HepG2 (cell line): ENCODE measurements at regions not wholly inside any gene's neighbourhood (a gene's known extent, or its start where the extent isn't known, plus 50 kb on each side); places are given as distances from the start of the nearest gene placed in this dataset.
A peak's percentile ranks its signal among the peaks of the same experiment; 100 is the strongest.

Source experiments
- ATAC-seq: fragments of 200-7000 bp; cut with Tn5 transposase; 3 replicates; pipeline ENCODE4 v1.9.1; 2020; ENCODE audit warnings: mild to moderate bottlenecking, moderate library complexity
- BruUV-seq: library from RNA; stranded (reverse); fragments of 400-500 nt; replicated peaks from 2 replicates; lab custom pipeline; 2021; lab: Mats Ljungman, UMichigan
- CTCF ChIA-PET: fragments of 300-600 bp; formaldehyde crosslinking; extraction: SDS; loops from one replicate; lab custom pipeline; 2021; ENCODE audit warnings: low total read pairs, inconsistent platforms, low intra/inter-chr PET ratio; lab: Yijun Ruan, JAX
- POLR2A ChIA-PET: fragments of 350-600 bp; sonication (Branson Sonifier 250); formaldehyde crosslinking; loops from one replicate; lab custom pipeline; 2020; ENCODE audit warnings: antibody characterized with exemption, inconsistent platforms; lab: Yijun Ruan, JAX
- DNase-seq: peaks from one replicate; pipeline ENCODE4 v3.0.0-alpha.2; 2015; ENCODE audit warnings: low spot score
- FAIRE-seq: peaks from 3 replicates; lab custom pipeline; 2011; peaks lifted over from hg19 to GRCh38; lab: Jason Lieb, UNC
- H2AFZ ChIP-seq: one replicate; pipeline ENCODE4 v1.6.1; 2011; ENCODE audit warnings: low read length, inconsistent platforms
- H3K27ac ChIP-seq: fragments of 300-600 bp; 3 replicates; pipeline ENCODE4 v1.8.0; 2011; ENCODE audit warnings: mixed run types, mild to moderate bottlenecking, mixed read lengths, low read length, inconsistent platforms; ENCODE audit not compliant: insufficient read depth; ENCODE audit errors: extremely low read length
- H3K27me3 ChIP-seq, 2 experiments: fragments of 200-600 bp in 1 of 2; 2 replicates in 1 of 2; 3 replicates in 1 of 2; pipeline versions ENCODE4 v1.6.0 to v1.8.0; 2011; ENCODE audit warnings: low read length in 2 of 2, mild to moderate bottlenecking in 2 of 2, moderate library complexity in 2 of 2, inconsistent platforms in 1 of 2; ENCODE audit not compliant: insufficient read depth in 2 of 2, control insufficient read depth in 1 of 2
- H3K36me3 ChIP-seq, 2 experiments: fragments of 200-600 bp in 1 of 2; replicated peaks in 1 of 2; 2 replicates in 1 of 2; 3 replicates in 1 of 2; pipeline versions ENCODE4 v1.5.1 to v1.8.0; 2011; ENCODE audit warnings: low read length in 2 of 2, inconsistent platforms in 1 of 2; ENCODE audit not compliant: insufficient read depth in 2 of 2, control insufficient read depth in 1 of 2
- H3K4me1 ChIP-seq: 2 replicates; pipeline ENCODE4 v1.5.1; 2012; ENCODE audit warnings: low read length, inconsistent platforms; ENCODE audit not compliant: insufficient read depth
- H3K4me2 ChIP-seq: 2 replicates; pipeline ENCODE4 v1.6.0; 2011; ENCODE audit warnings: low read depth, low read length, inconsistent platforms
- H3K4me3 ChIP-seq, 3 experiments: fragments of 200-600 bp in 1 of 3; sonication (generic), shearing (Covaris generic) in 1 of 3; replicated peaks in 1 of 3; 2 replicates each; pipeline ENCODE4 v1.5.1; 2011 to 2016; ENCODE audit warnings: low read length in 3 of 3, inconsistent platforms in 2 of 3, low read depth in 2 of 3, mild to moderate bottlenecking in 2 of 3, control low read depth in 1 of 3, mixed read lengths in 1 of 3; ENCODE audit not compliant: insufficient read depth in 1 of 3
- H3K79me2 ChIP-seq: one replicate; pipeline ENCODE4 v1.6.1; 2011; ENCODE audit warnings: low read length, inconsistent platforms; ENCODE audit not compliant: insufficient read depth
- H3K9ac ChIP-seq: 2 replicates; pipeline ENCODE4 v1.6.0; 2011; ENCODE audit warnings: mild to moderate bottlenecking, low read depth, low read length, inconsistent platforms; ENCODE audit not compliant: insufficient read depth
- H3K9me3 ChIP-seq: 2 replicates; pipeline ENCODE4 v1.5.1; 2012; ENCODE audit warnings: mild to moderate bottlenecking, low read length
- H4K20me1 ChIP-seq: 2 replicates; pipeline ENCODE4 v1.6.0; 2011; ENCODE audit warnings: inconsistent platforms, mild to moderate bottlenecking, low read length, moderate library complexity; ENCODE audit not compliant: insufficient read depth
- BRCA1 ChIP-seq: sonication (generic); formaldehyde crosslinking; IDR thresholded peaks from 2 replicates; pipeline ENCODE4 v1.4.0; 2020; ENCODE audit warnings: missing genetic modification reagents
- CCAR2 ChIP-seq: fragments of 200-400 bp; formaldehyde crosslinking; optimal IDR thresholded peaks from 2 replicates; pipeline ENCODE3; 2018; ENCODE audit warnings: low read depth, mild to moderate bottlenecking, low read length, moderate library complexity
- CEBPB ChIP-seq: IDR thresholded peaks from 2 replicates; pipeline ENCODE4 v1.6.1; 2011; ENCODE audit warnings: low read depth, low read length, improper control_type of control experiment, borderline replicate concordance
- CEBPG ChIP-seq: IDR thresholded peaks from 2 replicates; pipeline ENCODE4 v1.6.1; 2016
- ELF1 ChIP-seq: sonication (generic); formaldehyde crosslinking; IDR thresholded peaks from 2 replicates; pipeline ENCODE4 v1.4.0; 2020; ENCODE audit warnings: missing genetic modification reagents
- GTF3A ChIP-seq: sonication (generic); formaldehyde crosslinking; conservative IDR thresholded peaks from 2 replicates; pipeline ENCODE4 v1.4.0; 2020; ENCODE audit warnings: mild to moderate bottlenecking, missing genetic modification reagents
- GZF1 ChIP-seq: sonication (generic); formaldehyde crosslinking; IDR thresholded peaks from 2 replicates; pipeline ENCODE4 v1.5.1; 2020; ENCODE audit warnings: mild to moderate bottlenecking, missing genetic modification reagents
- HMG20A ChIP-seq: IDR thresholded peaks from 2 replicates; pipeline ENCODE4 v1.6.1; 2016; ENCODE audit warnings: borderline replicate concordance
- HNF4G ChIP-seq, 2 experiments: sonication (generic) in 1 of 2; formaldehyde crosslinking in 1 of 2; IDR thresholded peaks; 2 replicates each; pipeline versions ENCODE4 v1.4.0 to v1.6.1; 2011 to 2020; ENCODE audit warnings: borderline replicate concordance in 2 of 2, low read depth in 2 of 2, mild to moderate bottlenecking in 2 of 2, low read length in 1 of 2, missing genetic modification reagents in 1 of 2, moderate library complexity in 1 of 2
- SETDB1 ChIP-seq: sonication (generic); formaldehyde crosslinking; IDR thresholded peaks from 2 replicates; pipeline ENCODE4 v1.5.1; 2020; ENCODE audit warnings: missing genetic modification reagents, mild to moderate bottlenecking, borderline replicate concordance
- SMAD1 ChIP-seq: sonication (generic); formaldehyde crosslinking; IDR thresholded peaks from 2 replicates; pipeline ENCODE4 v1.4.0; 2020; ENCODE audit warnings: missing genetic modification reagents, low read depth, mild to moderate bottlenecking, borderline replicate concordance
- SP140L ChIP-seq: sonication (generic); formaldehyde crosslinking; IDR thresholded peaks from 2 replicates; pipeline ENCODE4 v1.4.0; 2020; ENCODE audit warnings: missing genetic modification reagents, borderline replicate concordance
- ZFAT ChIP-seq: sonication (generic); formaldehyde crosslinking; conservative IDR thresholded peaks from 2 replicates; pipeline ENCODE4 v1.8.1; 2023; ENCODE audit warnings: missing genetic modification reagents, inconsistent platforms
- ZMAT3 ChIP-seq: sonication (generic); formaldehyde crosslinking; conservative IDR thresholded peaks from 2 replicates; pipeline ENCODE4 v1.7.0; 2021; ENCODE audit warnings: missing genetic modification reagents
- ZNF33A ChIP-seq: sonication (generic); formaldehyde crosslinking; IDR thresholded peaks from 2 replicates; pipeline ENCODE4 v1.5.1; 2020; ENCODE audit warnings: missing genetic modification reagents, mild to moderate bottlenecking, moderate library complexity, borderline replicate concordance
- ZNF382 ChIP-seq: sonication (generic); formaldehyde crosslinking; IDR thresholded peaks from 2 replicates; pipeline ENCODE4 v1.5.0; 2020; ENCODE audit warnings: missing genetic modification reagents, mild to moderate bottlenecking, borderline replicate concordance
- ZNF543 ChIP-seq: sonication (generic); formaldehyde crosslinking; IDR thresholded peaks from 2 replicates; pipeline ENCODE4 v1.4.0; 2020; ENCODE audit warnings: mild to moderate bottlenecking, missing genetic modification reagents
- ZSCAN21 ChIP-seq: sonication (generic); formaldehyde crosslinking; IDR thresholded peaks from 2 replicates; pipeline ENCODE4 v1.8.0; 2022; ENCODE audit warnings: mild to moderate bottlenecking, missing genetic modification reagents, moderate library complexity, borderline replicate concordance
- WGBS: methylation state at CpG from one replicate; pipeline ENCODE4 v1.1.6; 2017; ENCODE audit warnings: low lambda C conversion rate; 5-methylcytosine and 5-hydroxymethylcytosine counted together
- in situ Hi-C: cut with HindIII; loops from 2 replicates; pipeline ENCODE4 v1.10.0; 2017; ENCODE audit warnings: low pct_unique_long_range_greater_than_20kb; ENCODE audit not compliant: extremely low pct_ligation_motif_present
- intact Hi-C: fragments of 100-400 bp; cut with micrococcal nuclease; formaldehyde crosslinking; loops from one replicate; pipeline ENCODE4 v1.10.0; 2022; ENCODE audit not compliant: unreplicated experiment
- TF ChIP-seq, protein P1 (sequence below): sonication (generic); formaldehyde crosslinking; IDR thresholded peaks from 2 replicates; pipeline ENCODE4 v1.8.0; 2023; ENCODE audit warnings: mild to moderate bottlenecking, missing genetic modification reagents

DNA sequence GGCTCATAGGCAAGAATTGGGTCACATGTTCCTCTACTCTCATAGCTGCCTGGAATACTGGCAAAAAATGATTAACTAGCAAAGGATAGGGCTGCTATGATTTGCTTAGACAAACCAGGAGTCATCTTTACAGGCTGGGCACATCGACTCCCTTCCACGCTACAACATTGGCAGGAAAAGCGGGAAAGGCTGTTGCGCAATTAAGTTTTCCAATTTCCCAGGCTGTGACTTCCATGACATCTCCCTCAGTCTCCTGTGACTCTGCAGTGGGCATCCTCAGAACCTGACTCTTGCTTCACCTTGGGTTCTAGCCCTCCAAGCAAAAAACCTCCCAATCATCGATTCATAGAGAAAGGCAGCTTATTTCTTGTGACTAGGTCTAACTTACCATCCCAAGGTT lies 184.5 kb upstream of the E2F7 start:
- 37% methylated on average over 5 of the region's 5 CpGs for WGBS
- Histone ChIP-seq H2AFZ (no peak overlapping the region), H3K4me1 (no peaks in the 10 kb centered on the region), H3K4me2 (no peak overlapping the region), H4K20me1 (no peaks in the 10 kb centered on the region), H3K36me3 (no peaks in the 10 kb centered on the region), H3K9me3 (no peaks in the 10 kb centered on the region), H3K9ac (no peak overlapping the region), H3K4me3 (no peak overlapping the region), H3K27me3 (no peaks in the 10 kb centered on the region), H3K27ac (no peak overlapping the region), H3K79me2 (no peaks in the 10 kb centered on the region)
- no peak for FAIRE-seq
- POLR2A ChIA-PET: no interaction called here
- DNase-seq: no peak
- peak; percentile 83 for TF ChIP-seq CEBPB
- TF ChIP-seq HMG20A (CRISPR knock-in tag): no peak
- no peak for TF ChIP-seq SETDB1 (CRISPR knock-in tag)
- TF ChIP-seq ZNF382 (CRISPR knock-in tag): no peak
- TF ChIP-seq ZSCAN21: no peak
- TF ChIP-seq CEBPG (CRISPR knock-in tag): peak; percentile 30; the same call in 1 of the 2 replicates
- TF ChIP-seq CCAR2: no peak
- no peak for TF ChIP-seq GTF3A (CRISPR knock-in tag)
- BruUV-seq: no TSS peak
- CTCF ChIA-PET: no interaction called here
- ATAC-seq: no peak
- in situ Hi-C loops (no loop called here), intact Hi-C loops (loop anchor here (5.0 kb wide), 1 partner anchor 1032 kb away; no protein-coding TSS in a partner anchor)

DNA sequence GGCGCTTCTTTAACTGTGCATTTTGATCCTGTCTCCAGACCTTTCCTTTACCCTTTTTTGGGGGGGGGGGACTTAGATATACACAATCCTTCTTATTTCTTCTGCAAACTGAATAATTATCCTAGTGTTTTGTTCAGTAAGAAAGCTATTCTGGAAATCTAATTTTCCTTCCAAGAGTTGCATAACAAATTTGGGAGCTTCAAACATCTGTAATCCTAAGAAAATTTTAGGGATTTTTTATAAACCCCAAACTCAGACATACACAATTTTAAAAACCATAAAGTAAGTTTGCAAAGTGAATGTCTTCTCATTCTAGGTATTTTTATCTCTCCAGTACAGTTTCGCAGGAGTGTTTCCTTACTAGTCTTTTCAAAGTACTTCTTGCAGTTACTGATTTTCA lies 182.7 kb upstream of the E2F7 start:
- 1% methylated on average over 2 of the region's 2 CpGs for WGBS
- no TSS peak for BruUV-seq
- H3K4me3 ChIP-seq: no peak overlapping the region
- FAIRE-seq: no peak
- POLR2A ChIA-PET: no interaction called here
- no peaks in the 10 kb centered on the region for H3K79me2 ChIP-seq
- no peak overlapping the region for H3K4me2 ChIP-seq
- CTCF ChIA-PET: no interaction called here
- H4K20me1 ChIP-seq: no peaks in the 10 kb centered on the region
- H3K27ac ChIP-seq: no peak overlapping the region
- H3K4me1 ChIP-seq: no peaks in the 10 kb centered on the region
- no peak for ATAC-seq
- in situ Hi-C loops: no loop called here
- intact Hi-C loops: loop anchor here (5.0 kb wide), 1 partner anchor 1034 kb away; no protein-coding TSS in a partner anchor
- no peaks in the 10 kb centered on the region for H3K27me3 ChIP-seq
- no peaks in the 10 kb centered on the region for H3K36me3 ChIP-seq
- TF ChIP-seq ELF1: no peak
- TF ChIP-seq ZNF543 (CRISPR knock-in tag): no peak
- TF ChIP-seq HNF4G (IDR thresholded peaks at IDR 0.05; ENCODE audit: borderline replicate concordance, low read depth, low read length): no peak
- TF ChIP-seq HNF4G (CRISPR knock-in tag; IDR thresholded peaks at IDR 0.05; ENCODE audit: borderline replicate concordance, low read depth): no peak
- no peak for TF ChIP-seq BRCA1 (CRISPR knock-in tag)
- TF ChIP-seq SP140L (CRISPR knock-in tag): no peak
- no peak for TF ChIP-seq GZF1 (CRISPR knock-in tag)
- TF ChIP-seq ZFAT (CRISPR knock-in tag): no peak
- TF ChIP-seq ZNF33A (CRISPR knock-in tag): no peak
- no peak for TF ChIP-seq SMAD1
- no peak for TF ChIP-seq ZMAT3 (CRISPR knock-in tag)
- TF ChIP-seq, protein P1, sequence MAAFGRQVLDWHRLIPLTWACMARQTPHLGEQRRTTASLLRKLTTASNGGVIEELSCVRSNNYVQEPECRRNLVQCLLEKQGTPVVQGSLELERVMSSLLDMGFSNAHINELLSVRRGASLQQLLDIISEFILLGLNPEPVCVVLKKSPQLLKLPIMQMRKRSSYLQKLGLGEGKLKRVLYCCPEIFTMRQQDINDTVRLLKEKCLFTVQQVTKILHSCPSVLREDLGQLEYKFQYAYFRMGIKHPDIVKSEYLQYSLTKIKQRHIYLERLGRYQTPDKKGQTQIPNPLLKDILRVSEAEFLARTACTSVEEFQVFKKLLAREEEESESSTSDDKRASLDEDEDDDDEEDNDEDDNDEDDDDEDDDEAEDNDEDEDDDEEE (CRISPR knock-in tag): no peak
- H3K9me3 ChIP-seq: no peaks in the 10 kb centered on the region
- no peak overlapping the region for H3K9ac ChIP-seq
- DNase-seq: no peak
- H2AFZ ChIP-seq: no peak overlapping the region
